ENCODE measurements at regions not wholly inside any gene's neighbourhood (a gene's known extent, or its start where the extent isn't known, plus 50 kb on each side); places are given as distances from the start of the nearest gene placed in this dataset.
"Not testable (repeated sequence)": the region's sequence is repeated elsewhere in the genome, so short reads cannot be mapped to it uniquely, and the experiment has no call there.

DNA sequence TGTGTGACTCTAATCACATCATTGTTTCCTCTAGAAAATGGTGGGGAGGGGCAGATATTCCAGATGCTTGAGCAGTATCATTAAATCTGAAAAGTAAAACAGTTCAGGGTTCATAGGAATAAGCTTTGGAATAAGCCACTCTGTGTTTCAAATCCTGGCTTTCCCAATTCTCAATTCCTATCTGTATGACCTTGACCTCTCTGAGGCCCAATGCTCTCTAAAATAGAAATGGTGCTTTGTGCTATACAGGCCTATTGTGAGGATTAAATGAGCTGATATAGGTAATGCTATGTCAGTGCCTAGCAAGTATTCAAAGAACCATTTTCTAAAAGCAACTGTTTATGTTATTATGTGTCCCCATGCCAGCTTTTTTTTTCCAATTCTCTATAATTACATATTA lies 209.0 kb upstream of the PRSS16 start:
- TF ChIP-seq, protein P1, sequence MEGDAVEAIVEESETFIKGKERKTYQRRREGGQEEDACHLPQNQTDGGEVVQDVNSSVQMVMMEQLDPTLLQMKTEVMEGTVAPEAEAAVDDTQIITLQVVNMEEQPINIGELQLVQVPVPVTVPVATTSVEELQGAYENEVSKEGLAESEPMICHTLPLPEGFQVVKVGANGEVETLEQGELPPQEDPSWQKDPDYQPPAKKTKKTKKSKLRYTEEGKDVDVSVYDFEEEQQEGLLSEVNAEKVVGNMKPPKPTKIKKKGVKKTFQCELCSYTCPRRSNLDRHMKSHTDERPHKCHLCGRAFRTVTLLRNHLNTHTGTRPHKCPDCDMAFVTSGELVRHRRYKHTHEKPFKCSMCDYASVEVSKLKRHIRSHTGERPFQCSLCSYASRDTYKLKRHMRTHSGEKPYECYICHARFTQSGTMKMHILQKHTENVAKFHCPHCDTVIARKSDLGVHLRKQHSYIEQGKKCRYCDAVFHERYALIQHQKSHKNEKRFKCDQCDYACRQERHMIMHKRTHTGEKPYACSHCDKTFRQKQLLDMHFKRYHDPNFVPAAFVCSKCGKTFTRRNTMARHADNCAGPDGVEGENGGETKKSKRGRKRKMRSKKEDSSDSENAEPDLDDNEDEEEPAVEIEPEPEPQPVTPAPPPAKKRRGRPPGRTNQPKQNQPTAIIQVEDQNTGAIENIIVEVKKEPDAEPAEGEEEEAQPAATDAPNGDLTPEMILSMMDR (IDR thresholded peaks at IDR 0.05) = no peak
- no peak for TF ChIP-seq POLR2A (IDR thresholded peaks at IDR 0.05)
- no peak overlapping the region for H3K4me3 ChIP-seq (ENCODE audit: low read depth, poor library complexity, severe bottlenecking)
- no peak for DNase-seq (ENCODE audit: low spot score in 2 of 2)
- intact Hi-C loops (cut with DNase I; ENCODE audit: low total_unique reads) = no loop called here

DNA sequence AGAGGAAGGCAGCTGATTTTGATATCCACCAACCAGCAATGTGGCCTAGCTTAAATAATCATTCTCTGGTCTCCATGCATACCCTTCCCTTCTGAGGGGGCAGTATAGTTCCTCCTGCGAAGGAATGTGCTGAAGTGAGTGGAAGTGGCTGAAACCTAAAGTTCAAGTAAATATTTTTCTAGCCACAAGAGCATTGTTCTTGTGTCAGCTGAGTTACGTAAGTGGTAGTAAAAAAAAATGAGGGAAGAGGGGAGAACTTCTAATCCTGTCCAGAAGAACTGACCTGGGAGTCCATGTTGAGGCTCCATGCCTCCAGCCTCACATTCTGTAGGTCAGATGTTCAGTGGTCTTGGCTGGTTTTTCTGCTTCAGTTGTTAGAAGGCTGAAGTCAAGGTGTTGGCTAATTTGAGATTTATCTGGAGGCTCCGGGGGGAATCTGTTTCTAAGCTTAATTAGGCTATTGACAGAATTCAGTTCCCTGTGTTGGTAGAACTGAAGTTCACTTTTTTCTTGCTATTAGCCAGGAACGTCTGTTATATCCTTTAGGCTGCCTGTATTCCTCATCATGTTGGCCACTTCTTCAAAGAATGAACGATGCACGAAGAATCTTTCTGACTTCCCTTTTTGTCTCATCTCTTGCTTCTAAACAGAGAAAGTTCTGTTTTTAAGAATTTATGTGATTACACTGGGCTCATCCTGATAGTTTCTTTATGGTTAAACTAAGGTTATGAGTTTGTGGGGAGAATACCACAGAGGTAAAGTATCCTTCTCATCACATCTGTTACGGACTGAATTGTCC lies 207.1 kb upstream of the PRSS16 start:
- no peak overlapping the region for H3K4me3 ChIP-seq (ENCODE audit: low read depth, poor library complexity, severe bottlenecking)
- TF ChIP-seq, protein P1 (IDR thresholded peaks at IDR 0.05) = no peak
- TF ChIP-seq POLR2A (IDR thresholded peaks at IDR 0.05) = no peak
- whole genome bisulfite sequencing, 2 donors = 73 to 76% methylated on average over 7 of the region's 7 CpGs
- intact Hi-C loops (cut with DNase I; ENCODE audit: low total_unique reads) = no loop called here
- DNase-seq (ENCODE audit: low spot score in 2 of 2) = no peak

- no peak for DNase-seq (ENCODE audit: low spot score in 2 of 2)
- 91 to 93% methylated on average over 2 of the region's 2 CpGs for WGBS, 2 donors
- H3K4me3 ChIP-seq (ENCODE audit: low read depth, poor library complexity, severe bottlenecking) = no peak overlapping the region
- intact Hi-C loops (cut with DNase I; ENCODE audit: low total_unique reads) = no loop called here
- no peak for TF ChIP-seq POLR2A (IDR thresholded peaks at IDR 0.05)
- TF ChIP-seq, protein P1 (IDR thresholded peaks at IDR 0.05) = no peak
Measured at GRCh38 chr6:27043244-27043643, 204.3 kb upstream of the PRSS16 start.

DNA sequence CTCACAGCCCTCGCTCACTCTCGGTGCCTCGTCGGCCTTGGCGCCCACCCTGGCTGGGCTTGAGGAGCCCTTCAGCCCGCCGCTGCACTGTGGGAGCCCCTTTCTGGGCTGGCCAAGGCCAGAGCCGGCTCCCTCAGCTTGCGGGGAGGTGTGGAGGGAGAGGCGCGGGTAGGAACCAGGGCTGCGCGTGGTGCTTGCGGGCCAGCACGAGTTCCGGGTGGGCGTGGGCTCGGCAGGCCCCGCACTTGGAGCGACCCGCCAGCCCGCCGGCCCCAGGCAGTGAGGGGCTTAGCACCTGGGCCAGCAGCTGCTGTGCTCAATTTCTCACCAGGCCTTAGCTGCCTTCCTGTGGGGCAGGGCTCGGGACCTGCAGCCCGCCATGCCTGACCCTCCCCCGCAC lies 202.4 kb upstream of the PRSS16 start:
- DNase-seq (ENCODE audit: low spot score in 2 of 2); H3K4me3 ChIP-seq (ENCODE audit: low read depth, poor library complexity, severe bottlenecking); intact Hi-C loops (cut with DNase I; ENCODE audit: low total_unique reads): not testable (repeated sequence)
- WGBS, 2 donors = 96 to 97% methylated on average over 14 to 26 of the region's 26 CpGs

- H3K4me3 ChIP-seq (ENCODE audit: low read depth, poor library complexity, severe bottlenecking); DNase-seq (ENCODE audit: low spot score in 2 of 2); intact Hi-C loops (cut with DNase I; ENCODE audit: low total_unique reads): not testable (repeated sequence)
- 68 to 69% methylated on average over 5 of the region's 5 CpGs for WGBS, 2 donors
Measured at GRCh38 chr6:27047725-27048124, 199.8 kb upstream of the PRSS16 start.

- intact Hi-C loops (cut with DNase I; ENCODE audit: low total_unique reads) = no loop called here
- H3K4me3 ChIP-seq (ENCODE audit: low read depth, poor library complexity, severe bottlenecking) = no peak overlapping the region
- no peak for DNase-seq (ENCODE audit: low spot score in 2 of 2)
- WGBS, 2 donors = 50 to 56% methylated on average over 30 of the region's 30 CpGs
- TF ChIP-seq, protein P1 (IDR thresholded peaks at IDR 0.05) = no peak
- no peak for TF ChIP-seq POLR2A (IDR thresholded peaks at IDR 0.05)
Measured at GRCh38 chr6:27049863-27050781, 197.4 kb upstream of the PRSS16 start.

GRCh38 chr6:27052082-27052730 lies 195.3 kb upstream of the PRSS16 start:
- H3K4me3 ChIP-seq (ENCODE audit: low read depth, poor library complexity, severe bottlenecking); DNase-seq (ENCODE audit: low spot score in 2 of 2); intact Hi-C loops (cut with DNase I; ENCODE audit: low total_unique reads): not testable (repeated sequence)
- WGBS, 2 donors = 85 to 86% methylated on average over 10 of the region's 10 CpGs
